ENCODE measurements at regions not wholly inside any gene's neighbourhood (a gene's known extent, or its start where the extent isn't known, plus 50 kb on each side); places are given as distances from the start of the nearest gene placed in this dataset.

DNA sequence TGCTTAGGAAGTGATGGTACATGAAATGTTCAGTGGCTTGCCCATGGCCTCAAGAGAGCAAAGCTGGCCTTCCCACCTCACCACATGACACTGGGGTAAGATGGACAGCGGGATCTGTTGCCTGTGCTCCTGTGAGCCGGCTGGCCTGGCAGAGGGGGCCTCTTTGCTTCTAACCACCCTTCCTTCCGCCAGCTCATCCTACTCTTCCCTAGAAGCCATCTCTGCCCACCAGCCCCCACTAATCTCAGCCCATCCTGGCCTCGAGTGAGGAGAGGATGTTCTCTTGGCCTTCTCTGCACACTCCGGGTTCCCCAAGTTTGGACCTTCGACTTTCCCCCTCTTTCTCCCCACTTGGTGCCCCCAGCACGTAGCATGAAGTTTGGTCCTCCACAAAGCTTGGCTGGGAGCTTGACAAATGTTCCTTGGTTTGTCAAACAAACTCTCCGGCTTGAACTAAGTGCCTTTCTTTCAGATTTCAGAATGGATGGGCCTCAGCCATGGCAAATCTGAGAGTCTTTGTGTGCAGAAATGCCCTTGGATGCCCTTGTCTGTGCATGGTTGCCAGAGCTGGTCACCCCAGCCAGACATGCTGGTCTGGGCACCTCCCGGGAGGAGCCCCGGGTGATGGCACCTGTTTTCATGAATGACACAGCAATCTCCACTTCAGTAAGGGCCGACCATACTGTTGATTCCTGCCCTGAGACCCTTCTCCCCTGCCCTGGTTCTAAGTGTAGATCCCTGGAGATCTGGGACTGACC is 145.5 kb downstream of the URI1 start:
- no peaks in the 10 kb centered on the region for H3K36me3 ChIP-seq (ENCODE audit: control insufficient read depth, insufficient read depth, low read length)
- ChIA-PET CTCF (no interaction called here), POLR2A (no interaction called here)
- no peaks in the 10 kb centered on the region for H3K27me3 ChIP-seq (ENCODE audit: control insufficient read depth, insufficient read depth, low read length)
- no peak for DNase-seq (ENCODE audit: low read depth)
- no peak overlapping the region for H3K4me3 ChIP-seq (ENCODE audit: low read depth, low read length)
- no peak for TF ChIP-seq CTCF (IDR thresholded peaks at IDR 0.05; ENCODE audit: insufficient read depth, low read depth, low read length)

- ChIA-PET CTCF (no interaction called here), POLR2A (no interaction called here)
- Histone ChIP-seq H3K4me3 (ENCODE audit: low read depth, low read length) (no peak overlapping the region), H3K27me3 (ENCODE audit: control insufficient read depth, insufficient read depth, low read length) (no peaks in the 10 kb centered on the region), H3K36me3 (ENCODE audit: control insufficient read depth, insufficient read depth, low read length) (no peaks in the 10 kb centered on the region)
- TF ChIP-seq CTCF (IDR thresholded peaks at IDR 0.05; ENCODE audit: insufficient read depth, low read depth, low read length): no peak
- DNase-seq (ENCODE audit: low read depth): no peak
These were observed 146.5 kb downstream of the URI1 start for GRCh38 chr19:30088567-30088966.

DNA sequence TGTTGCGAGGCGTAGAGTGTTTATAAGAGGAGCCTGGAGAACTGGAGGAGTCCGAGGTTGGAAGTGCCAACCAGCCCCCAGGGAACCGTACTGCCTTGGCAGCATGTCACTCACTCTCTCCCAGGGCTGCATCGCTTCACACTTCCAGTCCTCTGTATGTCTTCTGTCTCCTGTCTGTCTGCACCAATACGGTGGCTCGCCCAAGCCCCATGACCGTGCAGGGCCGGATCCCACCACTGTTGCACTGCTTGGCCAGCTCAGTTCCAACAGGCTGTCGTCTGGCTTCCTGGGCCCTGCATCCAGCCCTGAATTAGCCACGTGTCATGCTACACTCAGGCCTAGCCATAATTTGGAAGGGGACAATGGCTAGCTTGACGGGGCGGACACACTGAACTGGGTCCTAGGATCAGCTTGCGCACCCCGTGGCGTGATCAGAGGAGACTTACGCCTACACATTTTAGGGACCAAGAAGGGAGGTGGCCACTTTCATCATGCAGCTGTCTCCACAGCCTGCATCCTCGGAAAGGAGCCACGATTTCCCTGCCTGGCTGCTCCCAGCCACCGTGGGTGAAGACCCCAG is 147.1 kb downstream of the URI1 start:
- POLR2A ChIA-PET: no interaction called here
- DNase-seq (ENCODE audit: low read depth): no peak
- no peaks in the 10 kb centered on the region for H3K27me3 ChIP-seq (ENCODE audit: control insufficient read depth, insufficient read depth, low read length)
- no peaks in the 10 kb centered on the region for H3K36me3 ChIP-seq (ENCODE audit: control insufficient read depth, insufficient read depth, low read length)
- no peak overlapping the region for H3K4me3 ChIP-seq (ENCODE audit: low read depth, low read length)
- TF ChIP-seq CTCF (IDR thresholded peaks at IDR 0.05; ENCODE audit: insufficient read depth, low read depth, low read length): no peak
- CTCF ChIA-PET: no interaction called here

- no peak for DNase-seq (ENCODE audit: low read depth)
- H3K4me3 ChIP-seq (ENCODE audit: low read depth, low read length): no peak overlapping the region
- ChIA-PET CTCF (no interaction called here), POLR2A (no interaction called here)
- TF ChIP-seq CTCF (IDR thresholded peaks at IDR 0.05; ENCODE audit: insufficient read depth, low read depth, low read length): no peak
- no peaks in the 10 kb centered on the region for H3K27me3 ChIP-seq (ENCODE audit: control insufficient read depth, insufficient read depth, low read length)
- no peaks in the 10 kb centered on the region for H3K36me3 ChIP-seq (ENCODE audit: control insufficient read depth, insufficient read depth, low read length)
These were observed 148.4 kb downstream of the URI1 start for GRCh38 chr19:30090476-30090875.

DNA sequence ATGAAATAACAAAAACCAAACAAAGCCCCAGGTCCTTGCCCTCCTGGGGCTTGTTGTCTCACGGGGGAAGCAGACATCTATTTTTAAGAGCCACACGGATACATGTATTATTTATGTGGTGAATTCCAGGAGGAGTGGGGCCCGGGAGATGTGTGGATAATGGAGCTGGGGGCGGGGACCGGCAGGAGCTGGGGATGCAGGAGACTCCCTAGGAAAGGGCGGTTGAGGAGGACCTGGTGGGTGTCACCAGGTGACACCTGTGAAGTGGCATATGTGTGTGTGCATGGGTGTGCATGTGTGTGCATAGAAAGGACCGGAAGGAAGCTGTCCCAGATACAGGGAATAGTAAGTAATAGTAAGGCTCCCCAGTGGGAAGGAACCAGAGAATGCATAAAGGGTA is 148.9 kb downstream of the URI1 start:
- POLR2A ChIA-PET: no interaction called here
- TF ChIP-seq CTCF (IDR thresholded peaks at IDR 0.05; ENCODE audit: insufficient read depth, low read depth, low read length): no peak
- CTCF ChIA-PET: no interaction called here
- no peaks in the 10 kb centered on the region for H3K36me3 ChIP-seq (ENCODE audit: control insufficient read depth, insufficient read depth, low read length)
- no peak overlapping the region for H3K4me3 ChIP-seq (ENCODE audit: low read depth, low read length)
- no peak for DNase-seq (ENCODE audit: low read depth)
- no peaks in the 10 kb centered on the region for H3K27me3 ChIP-seq (ENCODE audit: control insufficient read depth, insufficient read depth, low read length)
